Suprapubic skin (tissue), 4 donors: ENCODE measurements at regions not wholly inside any gene's neighbourhood (a gene's known extent, or its start where the extent isn't known, plus 50 kb on each side); places are given as distances from the start of the nearest gene placed in this dataset.

ENCODE experiments used
- CTCF ChIP-seq, 2 donors: fragments of 200-600 bp in 1 of 2; fragments of 450-650 bp in 1 of 2; sonication (generic) in 1 of 2; IDR thresholded peaks; one replicate each; pipeline ENCODE4 v1.5.1; 2016 to 2019; ENCODE audit warnings: antibody characterized with exemption in 2 of 2, mild to moderate bottlenecking in 1 of 2, moderate library complexity in 1 of 2
- EP300 ChIP-seq: sonication (generic); formaldehyde crosslinking; IDR thresholded peaks from one replicate; pipeline ENCODE4 v1.6.1; 2017; ENCODE audit warnings: antibody characterized with exemption
- POLR2AphosphoS5 ChIP-seq, 3 donors: sonication (generic); formaldehyde crosslinking; IDR thresholded peaks; one replicate each; pipeline ENCODE4 v1.6.1; 2017; ENCODE audit warnings: antibody characterized with exemption in 3 of 3

- TF ChIP-seq EP300 (no peak), POLR2AphosphoS5 (IDR thresholded peaks at IDR 0.05) (no peak), CTCF (IDR thresholded peaks at IDR 0.05) (no peak)
Observed at GRCh38 chr1:57578099-57578498, 154.2 kb upstream of the DAB1 start.
